VCaP (cell line): ENCODE measurements at regions not wholly inside any gene's neighbourhood (a gene's known extent, or its start where the extent isn't known, plus 50 kb on each side); places are given as distances from the start of the nearest gene placed in this dataset.

Experiments used
- H3K27ac ChIP-seq: fragments of 450-650 bp; 2 replicates; pipeline ENCODE4 v1.5.1; 2017
- TF ChIP-seq, protein P1 (sequence below): fragments of 450-650 bp; conservative IDR thresholded peaks from 2 replicates; pipeline ENCODE4 v1.5.1; 2017; ENCODE audit warnings: mild to moderate bottlenecking, moderate library complexity

- H3K27ac ChIP-seq, result no peak overlapping the region
- TF ChIP-seq, protein P1, sequence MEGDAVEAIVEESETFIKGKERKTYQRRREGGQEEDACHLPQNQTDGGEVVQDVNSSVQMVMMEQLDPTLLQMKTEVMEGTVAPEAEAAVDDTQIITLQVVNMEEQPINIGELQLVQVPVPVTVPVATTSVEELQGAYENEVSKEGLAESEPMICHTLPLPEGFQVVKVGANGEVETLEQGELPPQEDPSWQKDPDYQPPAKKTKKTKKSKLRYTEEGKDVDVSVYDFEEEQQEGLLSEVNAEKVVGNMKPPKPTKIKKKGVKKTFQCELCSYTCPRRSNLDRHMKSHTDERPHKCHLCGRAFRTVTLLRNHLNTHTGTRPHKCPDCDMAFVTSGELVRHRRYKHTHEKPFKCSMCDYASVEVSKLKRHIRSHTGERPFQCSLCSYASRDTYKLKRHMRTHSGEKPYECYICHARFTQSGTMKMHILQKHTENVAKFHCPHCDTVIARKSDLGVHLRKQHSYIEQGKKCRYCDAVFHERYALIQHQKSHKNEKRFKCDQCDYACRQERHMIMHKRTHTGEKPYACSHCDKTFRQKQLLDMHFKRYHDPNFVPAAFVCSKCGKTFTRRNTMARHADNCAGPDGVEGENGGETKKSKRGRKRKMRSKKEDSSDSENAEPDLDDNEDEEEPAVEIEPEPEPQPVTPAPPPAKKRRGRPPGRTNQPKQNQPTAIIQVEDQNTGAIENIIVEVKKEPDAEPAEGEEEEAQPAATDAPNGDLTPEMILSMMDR, result no peak
These were observed 527.0 kb upstream of the TUSC1 start for GRCh38 chr9:26205261-26205660.

DNA sequence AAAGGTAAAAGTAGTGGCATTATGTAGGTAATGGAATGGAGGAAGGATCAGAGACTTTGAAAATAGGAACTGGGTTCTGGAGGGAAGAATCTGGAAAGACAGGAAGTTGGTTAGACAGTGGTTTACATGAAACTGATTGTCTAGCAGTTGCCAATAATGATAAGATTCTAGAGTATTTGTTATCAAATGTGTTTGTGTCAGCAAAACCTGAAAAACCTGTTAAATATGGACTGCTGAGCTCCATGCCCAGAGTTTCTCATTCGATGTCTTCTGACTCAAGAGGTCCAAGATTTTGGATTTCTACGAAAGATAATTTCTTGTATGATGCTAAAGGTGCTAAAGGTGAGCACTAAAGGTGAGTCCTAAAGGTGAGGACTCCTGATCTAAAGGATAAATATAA is 515.0 kb upstream of the TUSC1 start:
- TF ChIP-seq, protein P1, result no peak
- no peak overlapping the region for H3K27ac ChIP-seq

DNA sequence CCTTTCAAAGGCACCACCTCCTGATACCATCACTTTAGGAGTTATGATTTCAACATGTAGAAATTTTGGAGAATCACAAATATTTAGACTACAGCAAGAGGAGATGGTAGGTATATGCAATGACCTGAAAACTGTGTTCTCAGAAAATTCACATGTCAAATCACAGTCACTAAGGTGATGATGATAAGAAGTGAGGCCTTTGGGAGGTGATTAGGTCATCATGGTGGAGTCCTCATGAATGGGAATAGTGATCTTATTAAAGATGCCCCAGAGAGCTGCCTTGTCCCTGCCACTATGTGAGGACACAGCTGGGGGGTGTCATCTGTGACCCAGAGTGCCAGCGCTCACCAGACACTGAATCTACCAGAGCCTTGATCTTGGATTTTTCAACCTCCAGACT is 513.5 kb upstream of the TUSC1 start:
- TF ChIP-seq, protein P1, result no peak
- H3K27ac ChIP-seq, result no peak overlapping the region

- TF ChIP-seq, protein P1, result no peak
- no peak overlapping the region for H3K27ac ChIP-seq
These were observed 503.6 kb upstream of the TUSC1 start for GRCh38 chr9:26181836-26182235.

GRCh38 chr9:26176628-26177027 is 498.4 kb upstream of the TUSC1 start:
- TF ChIP-seq, protein P1, result no peak
- no peak overlapping the region for H3K27ac ChIP-seq

- TF ChIP-seq, protein P1, result no peak
- no peak overlapping the region for H3K27ac ChIP-seq
These were observed 497.0 kb upstream of the TUSC1 start for GRCh38 chr9:26175264-26175663.

GRCh38 chr9:26172301-26172700 is 494.1 kb upstream of the TUSC1 start:
- TF ChIP-seq, protein P1, result no peak

GRCh38 chr9:26171691-26172090 is 493.4 kb upstream of the TUSC1 start:
- H3K27ac ChIP-seq, result no peak overlapping the region
- TF ChIP-seq, protein P1, result no peak

More at GRCh38 chr9:26172301-26172700, 494.1 kb upstream of the TUSC1 start:
- no peak overlapping the region for H3K27ac ChIP-seq
